HG03571 (cell line): ENCODE measurements at regions not wholly inside any gene's neighbourhood (a gene's known extent, or its start where the extent isn't known, plus 50 kb on each side); places are given as distances from the start of the nearest gene placed in this dataset.

Source experiments
- ATAC-seq: cut with Tn5 transposase; IDR thresholded peaks from one replicate; pipeline ENCODE4 v1.9.1; 2021; ENCODE audit not compliant: unreplicated experiment

- no peak for ATAC-seq
These were observed 298.4 kb upstream of the PDGFD start for GRCh38 chr11:104462341-104462740.

GRCh38 chr11:104451197-104451893 lies 287.4 kb upstream of the PDGFD start:
- no peak for ATAC-seq

GRCh38 chr11:104443387-104443786 lies 279.4 kb upstream of the PDGFD start:
- no peak for ATAC-seq

- no peak for ATAC-seq
These were observed 278.4 kb upstream of the PDGFD start for GRCh38 chr11:104442321-104442720.

GRCh38 chr11:104435494-104435893 lies 271.5 kb upstream of the PDGFD start:
- ATAC-seq = no peak

GRCh38 chr11:104433751-104434150 lies 269.8 kb upstream of the PDGFD start:
- no peak for ATAC-seq

- no peak for ATAC-seq
These were observed 269.0 kb upstream of the PDGFD start for GRCh38 chr11:104432981-104433380.

GRCh38 chr11:104432526-104432925 lies 268.6 kb upstream of the PDGFD start:
- ATAC-seq = no peak

- no peak for ATAC-seq
These were observed 258.5 kb upstream of the PDGFD start for GRCh38 chr11:104422324-104422944.

- no peak for ATAC-seq
These were observed 246.4 kb upstream of the PDGFD start for GRCh38 chr11:104410336-104410735.

- no peak for ATAC-seq
These were observed 244.7 kb upstream of the PDGFD start for GRCh38 chr11:104408630-104409029.

GRCh38 chr11:104405277-104405676 lies 241.3 kb upstream of the PDGFD start:
- no peak for ATAC-seq

GRCh38 chr11:104404231-104405175 lies 240.6 kb upstream of the PDGFD start:
- no peak for ATAC-seq

GRCh38 chr11:104402812-104403521 lies 239.0 kb upstream of the PDGFD start:
- ATAC-seq = no peak

- ATAC-seq = no peak
These were observed 230.6 kb upstream of the PDGFD start for GRCh38 chr11:104394508-104394907.

- no peak for ATAC-seq
These were observed 226.7 kb upstream of the PDGFD start for GRCh38 chr11:104390651-104391050.

- ATAC-seq = no peak
These were observed 221.9 kb upstream of the PDGFD start for GRCh38 chr11:104385884-104386283.

- ATAC-seq = no peak
These were observed 216.4 kb upstream of the PDGFD start for GRCh38 chr11:104380358-104380757.

GRCh38 chr11:104372111-104372510 lies 208.2 kb upstream of the PDGFD start:
- ATAC-seq = no peak

GRCh38 chr11:104370478-104370877 lies 206.5 kb upstream of the PDGFD start:
- no peak for ATAC-seq

- no peak for ATAC-seq
These were observed 205.8 kb upstream of the PDGFD start for GRCh38 chr11:104369761-104370160.
